GM12878 (cell line): ENCODE measurements at regions not wholly inside any gene's neighbourhood (a gene's known extent, or its start where the extent isn't known, plus 50 kb on each side); places are given as distances from the start of the nearest gene placed in this dataset.

ENCODE experiments used
- ATAC-seq: fragments of 200-7000 bp; cut with Tn5 transposase; 3 replicates; pipeline ENCODE4 v1.9.1; 2020; ENCODE audit warnings: mild to moderate bottlenecking, moderate library complexity
- BruUV-seq: library from RNA; stranded (reverse); fragments of 400-500 nt; replicated peaks from 2 replicates; lab custom pipeline; 2021; lab: Mats Ljungman, UMichigan
- CTCF ChIA-PET: fragments of 300-600 bp; sonication (Branson Sonifier 250); formaldehyde crosslinking; extraction: SDS; loops from one replicate; lab custom pipeline; 2021; ENCODE audit warnings: inconsistent platforms; lab: Yijun Ruan, JAX
- POLR2A ChIA-PET: fragments of 350-600 bp; formaldehyde crosslinking; extraction: SDS; loops from one replicate; lab custom pipeline; 2021; ENCODE audit warnings: inconsistent platforms; lab: Charles Lee
- RAD21 ChIA-PET: fragments of 300-600 bp; sonication (Branson Sonifier 250); formaldehyde crosslinking; loops from one replicate; lab custom pipeline; 2023; ENCODE audit warnings: antibody characterized with exemption; ENCODE audit not compliant: unreplicated experiment; lab: Charles Lee
- SMC1A ChIA-PET: fragments of 300-600 bp; sonication (Branson Sonifier 250); formaldehyde crosslinking; loops from one replicate; lab custom pipeline; 2023; ENCODE audit not compliant: unreplicated experiment, uncharacterized antibody; lab: Charles Lee
- DNase-seq: peaks from one replicate; pipeline ENCODE4 v3.0.0-alpha.2; 2011; ENCODE audit warnings: low read depth, low spot score
- FAIRE-seq: peaks from 3 replicates; lab custom pipeline; 2011; peaks lifted over from hg19 to GRCh38; lab: Jason Lieb, UNC
- H2AFZ ChIP-seq: 2 replicates; pipeline ENCODE4 v1.6.0; 2011; ENCODE audit warnings: low read depth, low read length, control low read depth; ENCODE audit not compliant: control insufficient read depth
- H3K27ac ChIP-seq: 2 replicates; pipeline ENCODE4 v1.5.1; 2011; ENCODE audit warnings: control low read depth; ENCODE audit not compliant: control insufficient read depth, insufficient read depth
- H3K27me3 ChIP-seq, 2 experiments: replicated peaks in 1 of 2; 2 replicates each; pipeline versions ENCODE4 v1.6.0 to v1.6.1; 2011; ENCODE audit warnings: low read length in 1 of 2; ENCODE audit not compliant: control insufficient read depth in 2 of 2, insufficient read depth in 2 of 2
- H3K36me3 ChIP-seq, 2 experiments: 2 replicates each; pipeline ENCODE4 v1.5.1; 2011; ENCODE audit warnings: low read length in 1 of 2; ENCODE audit not compliant: control insufficient read depth in 2 of 2, insufficient read depth in 2 of 2
- H3K4me1 ChIP-seq: 2 replicates; pipeline ENCODE4 v1.6.1; 2011; ENCODE audit warnings: mild to moderate bottlenecking, low read length, moderate library complexity, mixed read lengths; ENCODE audit not compliant: control insufficient read depth, insufficient read depth
- H3K4me2 ChIP-seq: 2 replicates; pipeline ENCODE4 v1.6.0; 2011; ENCODE audit warnings: control low read depth; ENCODE audit not compliant: control insufficient read depth, insufficient read depth
- H3K4me3 ChIP-seq: fragments of 200-600 bp; sonication (generic); 2 replicates; pipeline ENCODE4 v1.5.1; 2016
- H3K79me2 ChIP-seq: 2 replicates; pipeline ENCODE4 v1.6.0; 2011; ENCODE audit warnings: low read length; ENCODE audit not compliant: control insufficient read depth, insufficient read depth
- H3K9ac ChIP-seq: 2 replicates; pipeline ENCODE4 v1.8.0; 2011; ENCODE audit warnings: low read length, control low read depth, mixed read lengths; ENCODE audit not compliant: control insufficient read depth, insufficient read depth
- H3K9me3 ChIP-seq: replicated peaks from 3 replicates; pipeline ENCODE4 v1.5.1; 2011; ENCODE audit warnings: mild to moderate bottlenecking, low read length; ENCODE audit not compliant: control insufficient read depth, insufficient read depth
- H4K20me1 ChIP-seq: 2 replicates; pipeline ENCODE4 v1.6.0; 2011; ENCODE audit not compliant: control insufficient read depth, insufficient read depth
- IKZF1 ChIP-seq: fragments of 450-650 bp; conservative IDR thresholded peaks from 2 replicates; pipeline ENCODE4 v1.6.1; 2017; ENCODE audit warnings: antibody characterized with exemption, mild to moderate bottlenecking
- TAF1 ChIP-seq: IDR thresholded peaks from 2 replicates; pipeline ENCODE4 v1.6.1; 2011; ENCODE audit warnings: mild to moderate bottlenecking, low read depth, low read length, borderline replicate concordance
- ZNF687 ChIP-seq: fragments of 450-650 bp; IDR thresholded peaks from 2 replicates; pipeline ENCODE4 v1.6.1; 2017; ENCODE audit warnings: mild to moderate bottlenecking, moderate library complexity
- WGBS: methylation state at CpG from one replicate; pipeline ENCODE4 v1.1.6; 2016; ENCODE audit warnings: low lambda C conversion rate; ENCODE audit not compliant: insufficient replicate concordance, insufficient coverage; ENCODE audit errors: missing lambda C conversion rate; 5-methylcytosine and 5-hydroxymethylcytosine counted together
- in situ Hi-C: fragments of 300-500 bp; cut with MboI; formaldehyde crosslinking; loops from 9 replicates; pipeline ENCODE4 v1.14.3; 2018; ENCODE audit warnings: mixed read lengths
- intact Hi-C: fragments of 100-400 bp; cut with micrococcal nuclease; formaldehyde crosslinking; loops from one replicate; pipeline ENCODE4 v1.14.2; 2022; ENCODE audit not compliant: unreplicated experiment

- CTCF ChIA-PET, result interaction anchor here (0.8 to 5.5 kb wide), 2 partner anchors 8 to 12 kb away, joined by 3 to 36 read pairs; no protein-coding TSS in a partner anchor
- H3K36me3 ChIP-seq, result no peaks in the 10 kb centered on the region
- in situ Hi-C loops, result no loop called here
- SMC1A ChIA-PET, result interaction anchor here (1.0 to 3.4 kb wide), 2 partner anchors 11 to 134 kb away, joined by 3 to 22 read pairs; no protein-coding TSS in a partner anchor
- no peaks in the 10 kb centered on the region for H3K4me1 ChIP-seq
- 17% methylated on average over 2 of the region's 2 CpGs for WGBS
- no peak overlapping the region for H3K4me3 ChIP-seq
- no peaks in the 10 kb centered on the region for H3K9me3 ChIP-seq
- ATAC-seq (no peak), FAIRE-seq (no peak), DNase-seq (no peak)
- H3K27me3 ChIP-seq, result no peaks in the 10 kb centered on the region
- RAD21 ChIA-PET, result interaction anchor here (1.2 kb wide), 1 partner anchor 80 kb away, joined by 4 read pairs; no protein-coding TSS in a partner anchor
- no peak overlapping the region for H3K27ac ChIP-seq
- H2AFZ ChIP-seq, result no peak overlapping the region
- POLR2A ChIA-PET, result interaction anchor here (0.5 to 1.1 kb wide), 2 partner anchors 11 to 296 kb away, joined by 3 to 4 read pairs; no protein-coding TSS in a partner anchor
- no TSS peak for BruUV-seq
- no peak for TF ChIP-seq TAF1
- TF ChIP-seq ZNF687, result no peak
- TF ChIP-seq IKZF1, result no peak
- no peak overlapping the region for H3K9ac ChIP-seq
- no peaks in the 10 kb centered on the region for H4K20me1 ChIP-seq
- no peak overlapping the region for H3K4me2 ChIP-seq
- intact Hi-C loops, result no loop called here
- no peaks in the 10 kb centered on the region for H3K79me2 ChIP-seq
These were observed 177.9 kb upstream of the PGRMC2 start for GRCh38 chr4:128465523-128465922.
